HAP-1 (cell line): ENCODE measurements at regions not wholly inside any gene's neighbourhood (a gene's known extent, or its start where the extent isn't known, plus 50 kb on each side); places are given as distances from the start of the nearest gene placed in this dataset.

ENCODE experiments used
- DNase-seq, 2 experiments: peaks; one replicate each; pipeline ENCODE4 v3.0.0-alpha.2; 2016 to 2020; ENCODE audit warnings: low spot score in 2 of 2
- H3K27me3 ChIP-seq: fragments of 250-450 bp; sonication (Bioruptor Pico); 2 replicates; pipeline ENCODE4 v1.5.1; 2020; ENCODE audit warnings: low read depth, mild to moderate bottlenecking, moderate library complexity
- H3K36me3 ChIP-seq: fragments of 250-450 bp; sonication (Bioruptor Pico); replicated peaks from 2 replicates; pipeline ENCODE4 v1.5.1; 2020; ENCODE audit warnings: mild to moderate bottlenecking
- H3K4me1 ChIP-seq: fragments of 250-450 bp; sonication (Bioruptor Pico); 2 replicates; pipeline ENCODE4 v1.5.1; 2020; ENCODE audit warnings: mild to moderate bottlenecking
- H3K4me3 ChIP-seq: fragments of 250-450 bp; sonication (Bioruptor Pico); 2 replicates; pipeline ENCODE4 v1.5.1; 2020; ENCODE audit warnings: mild to moderate bottlenecking, moderate library complexity
- H3K9me3 ChIP-seq: fragments of 250-450 bp; sonication (Bioruptor Pico); 2 replicates; pipeline ENCODE4 v1.5.1; 2020; ENCODE audit warnings: mild to moderate bottlenecking, moderate library complexity
- in situ Hi-C: fragments of 300-500 bp; cut with MboI; formaldehyde crosslinking; loops from 3 replicates; pipeline ENCODE4 v1.14.3; 2020; ENCODE audit warnings: low sequenced_read_pairs, inconsistent platforms, mixed read lengths

- Histone ChIP-seq H3K4me1 (no peaks in the 10 kb centered on the region; the same call in 1 of the 2 replicates), H3K36me3 (no peaks in the 10 kb centered on the region), H3K27me3 (no peaks in the 10 kb centered on the region), H3K9me3 (no peaks in the 10 kb centered on the region), H3K4me3 (no peak overlapping the region)
- in situ Hi-C loops: no loop called here
- no peak for DNase-seq
These were observed 227.6 kb downstream of the PCDH20 start for GRCh38 chr13:61188057-61188456.

GRCh38 chr13:61187471-61187870, 228.2 kb downstream of the PCDH20 start:
- H3K36me3 ChIP-seq: no peaks in the 10 kb centered on the region
- no peaks in the 10 kb centered on the region for H3K27me3 ChIP-seq
- no peaks in the 10 kb centered on the region for H3K9me3 ChIP-seq
- in situ Hi-C loops: no loop called here
- no peaks in the 10 kb centered on the region; the same call in 1 of the 2 replicates for H3K4me1 ChIP-seq
- no peak for DNase-seq
- no peak overlapping the region for H3K4me3 ChIP-seq

GRCh38 chr13:61183670-61184069, 232.0 kb downstream of the PCDH20 start:
- in situ Hi-C loops: no loop called here
- no peaks in the 10 kb centered on the region; the same call in 1 of the 2 replicates for H3K4me1 ChIP-seq
- H3K27me3 ChIP-seq: no peaks in the 10 kb centered on the region
- H3K36me3 ChIP-seq: no peaks in the 10 kb centered on the region
- H3K4me3 ChIP-seq: no peak overlapping the region
- no peaks in the 10 kb centered on the region for H3K9me3 ChIP-seq
- no peak for DNase-seq

- H3K36me3 ChIP-seq: no peaks in the 10 kb centered on the region
- H3K4me3 ChIP-seq: no peak overlapping the region
- no peaks in the 10 kb centered on the region; the same call in 1 of the 2 replicates for H3K4me1 ChIP-seq
- no peaks in the 10 kb centered on the region for H3K9me3 ChIP-seq
- in situ Hi-C loops: no loop called here
- H3K27me3 ChIP-seq: no peaks in the 10 kb centered on the region
- DNase-seq: no peak
These were observed 235.4 kb downstream of the PCDH20 start for GRCh38 chr13:61180234-61180633.

- no peak for DNase-seq
- H3K4me1 ChIP-seq: no peaks in the 10 kb centered on the region; the same call in 1 of the 2 replicates
- no peaks in the 10 kb centered on the region for H3K36me3 ChIP-seq
- in situ Hi-C loops: no loop called here
- H3K4me3 ChIP-seq: no peak overlapping the region
- no peaks in the 10 kb centered on the region for H3K27me3 ChIP-seq
- no peaks in the 10 kb centered on the region for H3K9me3 ChIP-seq
These were observed 235.9 kb downstream of the PCDH20 start for GRCh38 chr13:61179741-61180140.

GRCh38 chr13:61170856-61171255, 244.8 kb downstream of the PCDH20 start:
- Histone ChIP-seq H3K9me3 (no peaks in the 10 kb centered on the region), H3K27me3 (no peaks in the 10 kb centered on the region)
- in situ Hi-C loops: no loop called here

GRCh38 chr13:61162636-61163035, 253.0 kb downstream of the PCDH20 start:
- Histone ChIP-seq H3K36me3 (no peaks in the 10 kb centered on the region), H3K4me3 (no peak overlapping the region), H3K9me3 (no peaks in the 10 kb centered on the region), H3K27me3 (no peaks in the 10 kb centered on the region), H3K4me1 (no peaks in the 10 kb centered on the region)
- no peak for DNase-seq
- in situ Hi-C loops: no loop called here

More at GRCh38 chr13:61170856-61171255, 244.8 kb downstream of the PCDH20 start:
- Histone ChIP-seq H3K4me3 (no peak overlapping the region), H3K4me1 (no peaks in the 10 kb centered on the region), H3K36me3 (no peaks in the 10 kb centered on the region)
- no peak for DNase-seq

- no peaks in the 10 kb centered on the region for H3K4me1 ChIP-seq
- no peaks in the 10 kb centered on the region for H3K27me3 ChIP-seq
- DNase-seq: no peak
- in situ Hi-C loops: no loop called here
- H3K9me3 ChIP-seq: no peaks in the 10 kb centered on the region
- no peaks in the 10 kb centered on the region for H3K36me3 ChIP-seq
- no peak overlapping the region for H3K4me3 ChIP-seq
These were observed 253.5 kb downstream of the PCDH20 start for GRCh38 chr13:61162106-61162505.

- H3K27me3 ChIP-seq: no peaks in the 10 kb centered on the region
- H3K9me3 ChIP-seq: no peaks in the 10 kb centered on the region
- H3K36me3 ChIP-seq: no peaks in the 10 kb centered on the region
- in situ Hi-C loops: no loop called here
- no peak for DNase-seq
- H3K4me1 ChIP-seq: no peaks in the 10 kb centered on the region
- H3K4me3 ChIP-seq: no peak overlapping the region
These were observed 258.9 kb downstream of the PCDH20 start for GRCh38 chr13:61156753-61157152.

GRCh38 chr13:61151062-61151461, 264.6 kb downstream of the PCDH20 start:
- in situ Hi-C loops: no loop called here
- Histone ChIP-seq H3K27me3 (no peaks in the 10 kb centered on the region), H3K36me3 (no peaks in the 10 kb centered on the region), H3K4me3 (no peak overlapping the region), H3K4me1 (peaks cover 21% of the 10 kb centered on the region), H3K9me3 (no peaks in the 10 kb centered on the region)
- DNase-seq: no peak

- in situ Hi-C loops: no loop called here
- Histone ChIP-seq H3K36me3 (no peaks in the 10 kb centered on the region), H3K27me3 (no peaks in the 10 kb centered on the region), H3K4me1 (peaks cover 21% of the 10 kb centered on the region), H3K9me3 (no peaks in the 10 kb centered on the region; the same call in 1 of the 2 replicates), H3K4me3 (no peak overlapping the region)
- peak in 1 of 2 experiments; percentile 76 for DNase-seq
These were observed 266.3 kb downstream of the PCDH20 start for GRCh38 chr13:61149331-61149730.

GRCh38 chr13:61148691-61149315, 266.8 kb downstream of the PCDH20 start:
- DNase-seq: peak; percentile 21 to 45
- in situ Hi-C loops: no loop called here

GRCh38 chr13:61148211-61148610, 267.4 kb downstream of the PCDH20 start:
- H3K4me3 ChIP-seq: no peak overlapping the region
- H3K9me3 ChIP-seq: no peaks in the 10 kb centered on the region; the same call in 1 of the 2 replicates
- H3K36me3 ChIP-seq: no peaks in the 10 kb centered on the region
- peak in 1 of 2 experiments; percentile 57 for DNase-seq
- peaks cover 21% of the 10 kb centered on the region for H3K4me1 ChIP-seq
- H3K27me3 ChIP-seq: no peaks in the 10 kb centered on the region
- in situ Hi-C loops: no loop called here

More at GRCh38 chr13:61148691-61149315, 266.8 kb downstream of the PCDH20 start:
- Histone ChIP-seq H3K36me3 (no peaks in the 10 kb centered on the region), H3K9me3 (no peaks in the 10 kb centered on the region; the same call in 1 of the 2 replicates), H3K4me3 (no peak overlapping the region), H3K27me3 (no peaks in the 10 kb centered on the region), H3K4me1 (peaks cover 21% of the 10 kb centered on the region)

- no peaks in the 10 kb centered on the region; the same call in 1 of the 2 replicates for H3K9me3 ChIP-seq
- no peaks in the 10 kb centered on the region for H3K27me3 ChIP-seq
- H3K36me3 ChIP-seq: no peaks in the 10 kb centered on the region
- no peak overlapping the region for H3K4me3 ChIP-seq
- in situ Hi-C loops: no loop called here
- H3K4me1 ChIP-seq: peaks cover 21% of the 10 kb centered on the region
- no peak for DNase-seq
These were observed 269.1 kb downstream of the PCDH20 start for GRCh38 chr13:61146571-61146970.
